ENCODE measurements at regions not wholly inside any gene's neighbourhood (a gene's known extent, or its start where the extent isn't known, plus 50 kb on each side); places are given as distances from the start of the nearest gene placed in this dataset.

- TF ChIP-seq EZH2 (IDR thresholded peaks at IDR 0.05; ENCODE audit: insufficient read depth, poor library complexity, severe bottlenecking) (no peak), EZH2phosphoT487 (IDR thresholded peaks at IDR 0.05; ENCODE audit: insufficient read depth, low read depth) (no peak)
These were observed 1280.7 kb upstream of the TMPRSS15 start for GRCh38 chr21:19684328-19684727.
